GM23338 (cell line): ENCODE measurements at regions not wholly inside any gene's neighbourhood (a gene's known extent, or its start where the extent isn't known, plus 50 kb on each side); places are given as distances from the start of the nearest gene placed in this dataset.

Source experiments
- ATAC-seq: fragments of 200-7000 bp; cut with Tn5 transposase; 3 replicates; pipeline ENCODE4 v1.9.1; 2020
- DNase-seq: peaks from one replicate; pipeline ENCODE4 v3.0.0-alpha.2; 2015; ENCODE audit warnings: low spot score
- H2AFZ ChIP-seq: fragments of 200-600 bp; sonication (generic); 2 replicates; pipeline ENCODE4 v1.8.0; 2016; ENCODE audit warnings: antibody characterized with exemption, mild to moderate bottlenecking, moderate library complexity
- H3F3A ChIP-seq: fragments of 200-600 bp; sonication (generic); replicated peaks from 2 replicates; pipeline ENCODE4 v1.8.0; 2017; ENCODE audit warnings: antibody characterized with exemption, mixed run types, low read depth
- H3K27ac ChIP-seq: fragments of 200-600 bp; sonication (generic); 2 replicates; pipeline ENCODE4 v1.6.1; 2016; ENCODE audit warnings: low read depth
- H3K27me3 ChIP-seq: fragments of 200-600 bp; sonication (generic); 2 replicates; pipeline ENCODE4 v1.8.0; 2016; ENCODE audit warnings: mild to moderate bottlenecking, mixed run types, moderate library complexity; ENCODE audit not compliant: insufficient read depth
- H3K36me3 ChIP-seq: fragments of 200-600 bp; sonication (generic); 2 replicates; pipeline ENCODE4 v1.8.0; 2016; ENCODE audit warnings: mild to moderate bottlenecking; ENCODE audit not compliant: insufficient read depth
- H3K4me1 ChIP-seq: fragments of 200-600 bp; sonication (generic); 2 replicates; pipeline ENCODE4 v1.8.0; 2016; ENCODE audit warnings: mild to moderate bottlenecking, moderate library complexity; ENCODE audit not compliant: insufficient read depth
- H3K4me2 ChIP-seq: fragments of 200-600 bp; sonication (generic); 2 replicates; pipeline ENCODE4 v1.7.1; 2017; ENCODE audit warnings: mixed run types
- H3K4me3 ChIP-seq: fragments of 200-600 bp; sonication (generic); 2 replicates; pipeline ENCODE4 v1.6.1; 2016; ENCODE audit warnings: mixed run types
- H3K79me2 ChIP-seq: fragments of 200-600 bp; sonication (generic); replicated peaks from 2 replicates; pipeline ENCODE4 v1.8.0; 2017; ENCODE audit warnings: mild to moderate bottlenecking; ENCODE audit not compliant: insufficient read depth
- H3K9me2 ChIP-seq: fragments of 200-600 bp; sonication (generic); 2 replicates; pipeline ENCODE4 v1.8.0; 2017; ENCODE audit not compliant: insufficient read depth
- H4K20me1 ChIP-seq: fragments of 200-600 bp; sonication (generic); replicated peaks from 2 replicates; pipeline ENCODE4 v1.8.0; 2017; ENCODE audit warnings: mild to moderate bottlenecking; ENCODE audit not compliant: insufficient read depth
- H3K27ac Mint-ChIP-seq: 2 replicates; pipeline ENCODE4 v1.8.0; 2020; ENCODE audit warnings: inconsistent platforms, mild to moderate bottlenecking, moderate library complexity, mixed read lengths
- H3K27me3 Mint-ChIP-seq: 3 replicates; pipeline ENCODE4 v1.8.0; 2022; ENCODE audit warnings: low read depth, mild to moderate bottlenecking, moderate library complexity, mixed read lengths, inconsistent platforms; ENCODE audit not compliant: insufficient read depth, poor library complexity
- H3K36me3 Mint-ChIP-seq: 3 replicates; pipeline ENCODE4 v1.8.0; 2021; ENCODE audit warnings: low read depth, mild to moderate bottlenecking, inconsistent platforms, moderate library complexity, mixed read lengths
- H3K4me1 Mint-ChIP-seq: 3 replicates; pipeline ENCODE4 v1.8.0; 2020; ENCODE audit warnings: mild to moderate bottlenecking, inconsistent platforms, mixed read lengths
- H3K4me3 Mint-ChIP-seq: 3 replicates; pipeline ENCODE4 v1.8.0; 2021; ENCODE audit warnings: moderate library complexity, mild to moderate bottlenecking, inconsistent platforms, mixed read lengths
- H3K9me3 Mint-ChIP-seq: 3 replicates; pipeline ENCODE4 v1.8.0; 2020; ENCODE audit warnings: moderate library complexity, mild to moderate bottlenecking, inconsistent platforms, mixed read lengths
- CREB1 ChIP-seq: fragments of 250-450 bp; sonication (Bioruptor Pico); IDR thresholded peaks from 2 replicates; pipeline ENCODE4 v1.5.0; 2020; ENCODE audit warnings: low read depth, mild to moderate bottlenecking, moderate library complexity
- JUNB ChIP-seq: IDR thresholded peaks from one replicate; pipeline ENCODE4 v1.6.1; 2016; ENCODE audit warnings: antibody characterized with exemption; ENCODE audit not compliant: unreplicated experiment
- POLR2AphosphoS5 ChIP-seq: IDR thresholded peaks from 2 replicates; pipeline ENCODE4 v1.6.1; 2016; ENCODE audit warnings: antibody characterized with exemption, low read depth
- ZNF114 ChIP-seq: fragments of 250-450 bp; sonication (Bioruptor Pico); IDR thresholded peaks from 2 replicates; pipeline ENCODE4 v1.5.0; 2020; ENCODE audit warnings: mild to moderate bottlenecking, moderate library complexity
- ZNF331 ChIP-seq: fragments of 250-450 bp; sonication (Bioruptor Pico); IDR thresholded peaks from 2 replicates; pipeline ENCODE4 v1.5.0; 2020; ENCODE audit warnings: low read depth, mild to moderate bottlenecking, moderate library complexity
- ZNF462 ChIP-seq: fragments of 250-450 bp; sonication (Bioruptor Pico); IDR thresholded peaks from 2 replicates; pipeline ENCODE4 v1.5.0; 2020; ENCODE audit warnings: mild to moderate bottlenecking, moderate library complexity
- TF ChIP-seq, protein P1 (sequence below): IDR thresholded peaks from 2 replicates; pipeline ENCODE4 v1.6.1; 2016; ENCODE audit warnings: antibody characterized with exemption
- TF ChIP-seq, protein P2 (sequence below), 2 experiments: fragments of 200-600 bp in 1 of 2; sonication (generic) in 1 of 2; conservative IDR thresholded peaks; 2 replicates each; pipeline versions ENCODE4 v1.5.1 to v1.6.1; 2016 to 2017; ENCODE audit warnings: antibody characterized with exemption in 2 of 2, low read depth in 2 of 2, mild to moderate bottlenecking in 2 of 2, moderate library complexity in 1 of 2

- no peaks in the 10 kb centered on the region for H3K9me3 Mint-ChIP-seq
- H3K79me2 ChIP-seq, result no peaks in the 10 kb centered on the region
- H3K9me2 ChIP-seq, result no peaks in the 10 kb centered on the region
- no peak overlapping the region for H2AFZ ChIP-seq
- no peak overlapping the region for H3K4me2 ChIP-seq
- H3K36me3 ChIP-seq, result no peaks in the 10 kb centered on the region
- DNase-seq, result no peak
- H3K27ac ChIP-seq, result no peak overlapping the region
- H3F3A ChIP-seq, result no peaks in the 10 kb centered on the region
- no peak overlapping the region for H3K4me3 Mint-ChIP-seq
- no peaks in the 10 kb centered on the region for H3K36me3 Mint-ChIP-seq
- H3K27me3 ChIP-seq, result no peaks in the 10 kb centered on the region
- H3K27ac Mint-ChIP-seq, result no peak overlapping the region
- H3K4me1 ChIP-seq, result no peaks in the 10 kb centered on the region
- no peak overlapping the region for H3K4me3 ChIP-seq
- H3K4me1 Mint-ChIP-seq, result peaks cover 6% of the 10 kb centered on the region; the same call in 2 of the 3 replicates
- no peaks in the 10 kb centered on the region for H4K20me1 ChIP-seq
- no peaks in the 10 kb centered on the region for H3K27me3 Mint-ChIP-seq
- TF ChIP-seq ZNF114 (CRISPR knock-in tag), result no peak
- TF ChIP-seq, protein P1, sequence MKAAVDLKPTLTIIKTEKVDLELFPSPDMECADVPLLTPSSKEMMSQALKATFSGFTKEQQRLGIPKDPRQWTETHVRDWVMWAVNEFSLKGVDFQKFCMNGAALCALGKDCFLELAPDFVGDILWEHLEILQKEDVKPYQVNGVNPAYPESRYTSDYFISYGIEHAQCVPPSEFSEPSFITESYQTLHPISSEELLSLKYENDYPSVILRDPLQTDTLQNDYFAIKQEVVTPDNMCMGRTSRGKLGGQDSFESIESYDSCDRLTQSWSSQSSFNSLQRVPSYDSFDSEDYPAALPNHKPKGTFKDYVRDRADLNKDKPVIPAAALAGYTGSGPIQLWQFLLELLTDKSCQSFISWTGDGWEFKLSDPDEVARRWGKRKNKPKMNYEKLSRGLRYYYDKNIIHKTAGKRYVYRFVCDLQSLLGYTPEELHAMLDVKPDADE, result no peak
- TF ChIP-seq POLR2AphosphoS5, result no peak
- TF ChIP-seq, protein P2, sequence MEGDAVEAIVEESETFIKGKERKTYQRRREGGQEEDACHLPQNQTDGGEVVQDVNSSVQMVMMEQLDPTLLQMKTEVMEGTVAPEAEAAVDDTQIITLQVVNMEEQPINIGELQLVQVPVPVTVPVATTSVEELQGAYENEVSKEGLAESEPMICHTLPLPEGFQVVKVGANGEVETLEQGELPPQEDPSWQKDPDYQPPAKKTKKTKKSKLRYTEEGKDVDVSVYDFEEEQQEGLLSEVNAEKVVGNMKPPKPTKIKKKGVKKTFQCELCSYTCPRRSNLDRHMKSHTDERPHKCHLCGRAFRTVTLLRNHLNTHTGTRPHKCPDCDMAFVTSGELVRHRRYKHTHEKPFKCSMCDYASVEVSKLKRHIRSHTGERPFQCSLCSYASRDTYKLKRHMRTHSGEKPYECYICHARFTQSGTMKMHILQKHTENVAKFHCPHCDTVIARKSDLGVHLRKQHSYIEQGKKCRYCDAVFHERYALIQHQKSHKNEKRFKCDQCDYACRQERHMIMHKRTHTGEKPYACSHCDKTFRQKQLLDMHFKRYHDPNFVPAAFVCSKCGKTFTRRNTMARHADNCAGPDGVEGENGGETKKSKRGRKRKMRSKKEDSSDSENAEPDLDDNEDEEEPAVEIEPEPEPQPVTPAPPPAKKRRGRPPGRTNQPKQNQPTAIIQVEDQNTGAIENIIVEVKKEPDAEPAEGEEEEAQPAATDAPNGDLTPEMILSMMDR (conservative IDR thresholded peaks at IDR 0.05; ENCODE audit: low read depth in 2 of 2), result no peak
- TF ChIP-seq JUNB, result no peak
- no peak for TF ChIP-seq ZNF462 (CRISPR knock-in tag)
- no peak for TF ChIP-seq CREB1 (CRISPR knock-in tag)
- no peak for TF ChIP-seq ZNF331
- no peak for ATAC-seq
Observed at GRCh38 chr4:36485885-36486284, 204.5 kb downstream of the DTHD1 start.
